ENCODE measurements at regions not wholly inside any gene's neighbourhood (a gene's known extent, or its start where the extent isn't known, plus 50 kb on each side); places are given as distances from the start of the nearest gene placed in this dataset.
"Not testable (repeated sequence)": the region's sequence is repeated elsewhere in the genome, so short reads cannot be mapped to it uniquely, and the experiment has no call there.

- no peak for DNase-seq
These were observed 289.7 kb upstream of the MCTP2 start for GRCh38 chr15:93941697-93942096.

- DNase-seq, result no peak
These were observed 291.1 kb upstream of the MCTP2 start for GRCh38 chr15:93940226-93940625.

- DNase-seq, result no peak
These were observed 299.1 kb upstream of the MCTP2 start for GRCh38 chr15:93932164-93932776.

GRCh38 chr15:93929375-93930094 lies 301.8 kb upstream of the MCTP2 start:
- DNase-seq, result peak; percentile 96

GRCh38 chr15:93920204-93920603 lies 311.2 kb upstream of the MCTP2 start:
- no peak for DNase-seq

- not testable (repeated sequence) for DNase-seq
These were observed 312.6 kb upstream of the MCTP2 start for GRCh38 chr15:93918801-93919200.

GRCh38 chr15:93917181-93917580 lies 314.2 kb upstream of the MCTP2 start:
- no peak for DNase-seq

GRCh38 chr15:93913871-93914270 lies 317.5 kb upstream of the MCTP2 start:
- no peak for DNase-seq

GRCh38 chr15:93913310-93913709 lies 318.1 kb upstream of the MCTP2 start:
- no peak for DNase-seq

GRCh38 chr15:93900476-93901400 lies 330.6 kb upstream of the MCTP2 start:
- no peak for DNase-seq

- no peak for DNase-seq
These were observed 331.5 kb upstream of the MCTP2 start for GRCh38 chr15:93899817-93900216.

- DNase-seq, result no peak
These were observed 334.0 kb upstream of the MCTP2 start for GRCh38 chr15:93897377-93897776.

GRCh38 chr15:93895976-93896770 lies 335.2 kb upstream of the MCTP2 start:
- DNase-seq, result no peak

- no peak for DNase-seq
These were observed 336.8 kb upstream of the MCTP2 start for GRCh38 chr15:93894438-93895036.

- DNase-seq, result no peak
These were observed 344.2 kb upstream of the MCTP2 start for GRCh38 chr15:93887151-93887550.

- no peak for DNase-seq
These were observed 348.6 kb upstream of the MCTP2 start for GRCh38 chr15:93882779-93883178.

GRCh38 chr15:93882141-93882540 lies 349.2 kb upstream of the MCTP2 start:
- no peak for DNase-seq

- no peak for DNase-seq
These were observed 350.1 kb upstream of the MCTP2 start for GRCh38 chr15:93881310-93881709.

- no peak for DNase-seq
These were observed 351.0 kb upstream of the MCTP2 start for GRCh38 chr15:93880358-93880757.

GRCh38 chr15:93870583-93870982 lies 360.8 kb upstream of the MCTP2 start:
- no peak for DNase-seq

GRCh38 chr15:93866948-93867347 lies 364.4 kb upstream of the MCTP2 start:
- no peak for DNase-seq

- DNase-seq, result no peak
These were observed 364.9 kb upstream of the MCTP2 start for GRCh38 chr15:93866476-93866875.

All from fibroblast of skin of scalp (primary cell).